Heart left ventricle (tissue), 16 donors: ENCODE measurements at regions not wholly inside any gene's neighbourhood (a gene's known extent, or its start where the extent isn't known, plus 50 kb on each side); places are given as distances from the start of the nearest gene placed in this dataset.

ENCODE experiments used
- ATAC-seq, 4 donors: fragments of 200-7000 bp; cut with Tn5 transposase; one replicate each; pipeline ENCODE4 v1.9.1; 2020 to 2022; ENCODE audit warnings: moderate library complexity in 4 of 4, mild to moderate bottlenecking in 3 of 4, moderate number of reproducible peaks in 1 of 4
- DNase-seq, 5 donors: peaks; one replicate each; pipeline ENCODE4 v3.0.0-alpha.2; 2020
- H3K27ac ChIP-seq, 12 donors: fragments of 200-600 bp; sonication (generic) in 4 of 12; one replicate each; pipeline versions ENCODE4 v1.5.0 to v1.8.0; 2016 to 2022; ENCODE audit warnings: mild to moderate bottlenecking in 2 of 12
- H3K27me3 ChIP-seq, 9 donors: fragments of 200-600 bp; sonication (generic) in 2 of 9; one replicate each; pipeline versions ENCODE4 v1.5.1 to v1.8.0; 2016 to 2022; ENCODE audit warnings: mild to moderate bottlenecking in 3 of 9
- H3K36me3 ChIP-seq, 9 donors: fragments of 200-600 bp; sonication (generic) in 2 of 9; one replicate each; pipeline versions ENCODE4 v1.5.0 to v1.8.0; 2018 to 2022; ENCODE audit warnings: mild to moderate bottlenecking in 2 of 9
- H3K4me1 ChIP-seq, 12 donors: fragments of 200-600 bp; sonication (generic) in 4 of 12; one replicate each; pipeline versions ENCODE4 v1.5.0 to v1.8.0; 2016 to 2022; ENCODE audit warnings: mild to moderate bottlenecking in 3 of 12
- H3K4me3 ChIP-seq, 12 donors: fragments of 200-600 bp; sonication (generic) in 4 of 12; one replicate each; pipeline versions ENCODE4 v1.5.0 to v1.8.0; 2017 to 2022; ENCODE audit warnings: mild to moderate bottlenecking in 9 of 12, moderate library complexity in 4 of 12
- H3K9me3 ChIP-seq, 12 donors: fragments of 200-600 bp; sonication (generic) in 4 of 12; one replicate each; pipeline versions ENCODE4 v1.5.0 to v1.8.0; 2016 to 2022; ENCODE audit warnings: mild to moderate bottlenecking in 1 of 12
- POLR2A ChIP-seq, 2 donors: fragments of 450-650 bp; IDR thresholded peaks; one replicate each; pipeline ENCODE4 v1.6.1; 2017; ENCODE audit warnings: antibody characterized with exemption in 2 of 2, mild to moderate bottlenecking in 2 of 2, moderate library complexity in 2 of 2
- WGBS, 4 donors: extraction: QIAGEN DNeasy Blood & Tissue Kit in 2 of 4; methylation state at CpG; one replicate each; pipeline versions ENCODE4 v1.1.5 to v1.1.7; 2013 to 2018; 5-methylcytosine and 5-hydroxymethylcytosine counted together
- intact Hi-C, 10 donors: fragments of 100-400 bp; cut with DNase I; formaldehyde crosslinking; loops; one replicate each; pipeline versions ENCODE4 v1.11.1 to v1.14.2; 2022
- TF ChIP-seq, protein P1 (sequence below), 12 donors: fragments of 200-600 bp; sonication (generic) in 4 of 12; IDR thresholded peaks; one replicate each; pipeline versions ENCODE4 v1.5.0 to v1.8.0; 2018 to 2022; ENCODE audit warnings: antibody characterized with exemption in 12 of 12, mild to moderate bottlenecking in 5 of 12
- donor health status: ischemic (EF 13 %, LVEDD 7.1; RV severe dilation, severe dysfunction).
- donor health status: healthy with polysubstance abuse.
- donor health status: DM: no; HTN: yes; CAD: no.
- donor health status: DM: no; HTN: no; CAD: no.
- donor health status: ischemic (EF 25% LVEDD 6.9; RV normal size, moderate dysfunction).
- donor health status: ischemic (EF 25% LVEDD 5.7; RV mildly dilated, moderate dysfunction).
- donor health status: healthy.
- donor health status: DM: yes; HTN: yes; CAD: no.
- donor health status: ischemic (EF 35%, LVEDD 5.7; RV mildly dilated, moderate dysfunction).
- donor health status: nonischemic (EF 11% LVEDD 7.7; RV severe dilation, severe dysfunction).
- donor health status: DM: yes; HTN: yes; CAD: no.
- donor health status: PGD.
- donor health status: ischemic (EF 29% LVEDD 5.4; RV normal size, mild dysfunction).
- donor health status: nonischemic (EF 23%, LVEDD 6.1; RV moderate dilation, normal function).

GRCh38 chr13:109945206-109945960 lies 159.0 kb upstream of the IRS2 start:
- intact Hi-C loops, result loop anchor here in 1 of 10 donors (5.0 kb wide), 1 partner anchor 48 kb away; no protein-coding TSS in a partner anchor
- WGBS, 4 donors, result 69 to 81% (median 80%) methylated on average over 4 of the region's 4 CpGs

DNA sequence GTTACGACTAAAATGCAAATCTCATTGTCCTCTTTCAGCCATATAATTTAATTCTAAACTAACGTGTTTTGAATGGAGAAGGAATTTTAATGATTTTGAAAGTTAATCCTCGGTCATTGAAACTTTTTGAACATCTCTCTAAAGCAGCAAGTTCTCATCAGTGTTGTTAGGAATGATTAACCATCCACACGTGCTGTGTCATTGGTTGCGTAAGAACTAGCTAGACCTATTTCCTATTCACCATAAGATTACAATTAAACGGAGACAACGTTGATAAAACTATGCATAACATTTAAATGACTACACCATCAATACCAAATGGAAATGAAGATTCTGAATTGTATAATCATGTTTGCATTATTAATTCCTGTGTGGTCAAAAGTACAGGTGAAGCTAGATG lies 155.6 kb upstream of the IRS2 start:
- DNase-seq (no peak), ATAC-seq (no peak)
- no peak overlapping the region for H3K4me3 ChIP-seq
- H3K9me3 ChIP-seq, result peaks cover 0 to 4% (median 0%) of the 10 kb centered on the region in 12 donors
- H3K27me3 ChIP-seq, result peaks cover 0 to 4% (median 0%) of the 10 kb centered on the region in 9 donors
- intact Hi-C loops, result no loop called here
- no peaks in the 10 kb centered on the region for H3K36me3 ChIP-seq
- no peak overlapping the region for H3K27ac ChIP-seq
- WGBS, 4 donors, result 81 to 88% (median 86%) methylated on average over 7 of the region's 7 CpGs
- TF ChIP-seq, protein P1, sequence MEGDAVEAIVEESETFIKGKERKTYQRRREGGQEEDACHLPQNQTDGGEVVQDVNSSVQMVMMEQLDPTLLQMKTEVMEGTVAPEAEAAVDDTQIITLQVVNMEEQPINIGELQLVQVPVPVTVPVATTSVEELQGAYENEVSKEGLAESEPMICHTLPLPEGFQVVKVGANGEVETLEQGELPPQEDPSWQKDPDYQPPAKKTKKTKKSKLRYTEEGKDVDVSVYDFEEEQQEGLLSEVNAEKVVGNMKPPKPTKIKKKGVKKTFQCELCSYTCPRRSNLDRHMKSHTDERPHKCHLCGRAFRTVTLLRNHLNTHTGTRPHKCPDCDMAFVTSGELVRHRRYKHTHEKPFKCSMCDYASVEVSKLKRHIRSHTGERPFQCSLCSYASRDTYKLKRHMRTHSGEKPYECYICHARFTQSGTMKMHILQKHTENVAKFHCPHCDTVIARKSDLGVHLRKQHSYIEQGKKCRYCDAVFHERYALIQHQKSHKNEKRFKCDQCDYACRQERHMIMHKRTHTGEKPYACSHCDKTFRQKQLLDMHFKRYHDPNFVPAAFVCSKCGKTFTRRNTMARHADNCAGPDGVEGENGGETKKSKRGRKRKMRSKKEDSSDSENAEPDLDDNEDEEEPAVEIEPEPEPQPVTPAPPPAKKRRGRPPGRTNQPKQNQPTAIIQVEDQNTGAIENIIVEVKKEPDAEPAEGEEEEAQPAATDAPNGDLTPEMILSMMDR (IDR thresholded peaks at IDR 0.05), result no peak
- no peak for TF ChIP-seq POLR2A (IDR thresholded peaks at IDR 0.05)
- peaks cover 0 to 9% (median 0%) of the 10 kb centered on the region in 12 donors for H3K4me1 ChIP-seq

More at GRCh38 chr13:109945206-109945960, 159.0 kb upstream of the IRS2 start:
- Histone ChIP-seq H3K27ac (no peak overlapping the region), H3K4me3 (no peak overlapping the region), H3K4me1 (no peaks in the 10 kb centered on the region), H3K27me3 (peaks cover 0 to 4% (median 0%) of the 10 kb centered on the region in 9 donors), H3K36me3 (no peaks in the 10 kb centered on the region), H3K9me3 (peaks cover 0 to 4% (median 0%) of the 10 kb centered on the region in 12 donors)
- no peak for DNase-seq
- TF ChIP-seq, protein P1 (IDR thresholded peaks at IDR 0.05), result no peak
- TF ChIP-seq POLR2A (IDR thresholded peaks at IDR 0.05), result no peak
- no peak for ATAC-seq

DNA sequence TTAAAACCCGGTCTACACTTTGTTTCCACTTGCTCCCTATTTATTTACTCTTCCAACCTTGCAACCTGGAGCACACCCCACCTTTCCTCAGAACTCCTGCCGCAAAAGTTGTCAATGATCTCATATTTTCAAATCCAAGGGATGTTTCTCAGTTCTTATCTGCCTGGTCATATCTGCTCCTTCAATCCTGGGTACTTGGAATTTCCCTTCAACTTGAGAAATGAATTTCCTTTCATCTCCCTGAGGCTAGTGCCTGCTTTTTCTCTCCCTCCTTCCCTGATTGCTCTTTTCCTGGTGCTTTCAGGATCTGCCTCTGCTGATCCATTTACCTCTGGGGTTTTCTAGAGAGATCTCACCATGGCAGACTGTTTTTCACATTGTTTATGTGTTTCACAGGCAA lies 154.8 kb upstream of the IRS2 start:
- peaks cover 0 to 4% (median 0%) of the 10 kb centered on the region in 12 donors for H3K9me3 ChIP-seq
- DNase-seq (no peak), ATAC-seq (no peak)
- TF ChIP-seq POLR2A (IDR thresholded peaks at IDR 0.05), result no peak
- TF ChIP-seq, protein P1 (IDR thresholded peaks at IDR 0.05), result no peak
- no peaks in the 10 kb centered on the region for H3K36me3 ChIP-seq
- peaks cover 0 to 4% (median 0%) of the 10 kb centered on the region in 9 donors for H3K27me3 ChIP-seq
- H3K4me1 ChIP-seq, result peaks cover 0 to 9% (median 0%) of the 10 kb centered on the region in 12 donors
- H3K27ac ChIP-seq, result no peak overlapping the region
- H3K4me3 ChIP-seq, result no peak overlapping the region
- 65 to 75% (median 68%) methylated on average over 2 of the region's 2 CpGs for WGBS, 4 donors
- intact Hi-C loops, result no loop called here

DNA sequence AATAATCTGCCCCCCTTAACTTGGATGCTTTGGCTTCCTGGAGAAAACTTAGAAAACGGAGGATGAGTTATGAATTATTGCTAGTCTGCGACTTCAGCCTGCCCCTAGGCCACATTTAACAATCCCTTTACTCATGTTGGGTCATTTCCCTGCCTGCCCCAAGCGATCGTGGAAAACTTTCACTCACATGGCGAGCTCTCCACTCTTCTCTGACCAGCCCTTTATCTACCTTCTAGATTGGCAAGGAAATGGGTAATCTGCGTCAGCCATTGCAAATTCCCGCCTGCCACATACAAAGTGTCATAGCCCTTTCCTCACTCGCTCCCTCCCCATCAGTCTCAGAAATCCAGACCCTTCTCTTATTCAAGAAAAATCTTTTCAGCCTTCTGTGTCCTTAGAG lies 154.3 kb upstream of the IRS2 start:
- H3K9me3 ChIP-seq, result peaks cover 0 to 4% (median 0%) of the 10 kb centered on the region in 12 donors
- intact Hi-C loops, result no loop called here
- ATAC-seq (no peak), DNase-seq (no peak)
- H3K27ac ChIP-seq, result no peak overlapping the region
- peaks cover 0 to 9% (median 0%) of the 10 kb centered on the region in 12 donors for H3K4me1 ChIP-seq
- H3K27me3 ChIP-seq, result peaks cover 0 to 4% (median 0%) of the 10 kb centered on the region in 9 donors
- 77 to 84% (median 80%) methylated on average over 8 of the region's 8 CpGs for WGBS, 4 donors
- no peaks in the 10 kb centered on the region for H3K36me3 ChIP-seq
- TF ChIP-seq, protein P1 (IDR thresholded peaks at IDR 0.05), result no peak
- TF ChIP-seq POLR2A (IDR thresholded peaks at IDR 0.05), result no peak
- no peak overlapping the region for H3K4me3 ChIP-seq
